Testis (tissue), 2 donors: ENCODE measurements at regions not wholly inside any gene's neighbourhood (a gene's known extent, or its start where the extent isn't known, plus 50 kb on each side); places are given as distances from the start of the nearest gene placed in this dataset.

ENCODE experiments used
- DNase-seq: peaks from one replicate; pipeline ENCODE4 v3.0.0-alpha.2; 2019
- H3K27ac ChIP-seq, 2 donors: fragments of 200-600 bp; sonication (generic); one replicate each; pipeline ENCODE4 v1.5.1; 2019
- H3K27me3 ChIP-seq: fragments of 200-600 bp; sonication (generic); one replicate; pipeline ENCODE4 v1.5.1; 2019
- H3K36me3 ChIP-seq: fragments of 200-600 bp; sonication (generic); one replicate; pipeline ENCODE4 v1.5.1; 2017; ENCODE audit warnings: low read depth; ENCODE audit errors: missing control alignments
- H3K4me1 ChIP-seq: fragments of 200-600 bp; sonication (generic); one replicate; pipeline ENCODE4 v1.5.1; 2019
- H3K4me3 ChIP-seq, 2 donors: fragments of 200-600 bp; sonication (generic); one replicate each; pipeline ENCODE4 v1.5.1; 2017 to 2019
- H3K9me3 ChIP-seq: fragments of 200-600 bp; sonication (generic); one replicate; pipeline ENCODE4 v1.5.1; 2017
- CTCF ChIP-seq, 3 experiments: fragments of 450-650 bp in 2 of 3; fragments of 200-600 bp in 1 of 3; sonication (generic) in 1 of 3; IDR thresholded peaks; one replicate each; pipeline ENCODE4 v1.5.1; 2016 to 2019; ENCODE audit warnings: antibody characterized with exemption in 3 of 3, mild to moderate bottlenecking in 2 of 3, moderate library complexity in 1 of 3
- POLR2A ChIP-seq: fragments of 450-650 bp; IDR thresholded peaks from one replicate; pipeline ENCODE4 v1.6.1; 2017; ENCODE audit warnings: antibody characterized with exemption, mild to moderate bottlenecking, moderate library complexity
- WGBS, 2 donors: methylation state at CpG; one replicate each; pipeline ENCODE4 v1.1.5; 2018; 5-methylcytosine and 5-hydroxymethylcytosine counted together
- intact Hi-C: fragments of 100-400 bp; cut with DNase I; formaldehyde crosslinking; loops from one replicate; pipeline ENCODE4 v1.15.1; 2023; ENCODE audit warnings: low total_unique reads

DNA sequence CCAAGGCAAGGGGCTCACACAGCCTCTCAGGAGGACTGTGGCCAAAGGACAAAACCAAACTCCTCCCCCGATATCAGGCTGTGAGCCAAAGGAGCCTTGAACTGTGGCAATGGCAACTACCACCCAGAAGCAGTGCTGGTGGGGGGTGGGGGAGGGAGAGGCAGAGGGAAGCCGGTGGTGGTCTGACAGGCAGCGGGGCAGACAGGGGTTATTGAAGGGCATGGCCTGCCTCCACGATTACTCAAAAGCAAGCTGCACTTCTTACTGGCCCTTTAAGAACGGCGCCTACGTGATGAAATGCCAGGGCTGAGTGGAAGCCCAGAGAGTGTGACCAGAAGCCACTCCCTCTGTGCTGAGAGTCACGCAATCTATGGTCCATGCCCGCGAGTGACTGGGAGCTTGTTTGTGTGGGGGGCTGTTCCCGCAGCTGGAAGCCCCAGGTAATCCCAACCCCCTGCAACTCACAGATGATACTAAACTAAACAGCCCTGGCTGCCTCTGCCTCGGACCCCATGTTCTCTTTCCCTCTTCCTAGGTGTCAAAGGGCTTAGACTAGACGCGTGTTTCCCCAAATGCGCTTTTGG is 128.2 kb upstream of the CXCR4 start:
- 48% methylated on average over 11 to 15 of the region's 15 CpGs for WGBS, 2 donors
- H3K36me3 ChIP-seq = no peaks in the 10 kb centered on the region
- no peaks in the 10 kb centered on the region for H3K9me3 ChIP-seq
- H3K27me3 ChIP-seq = no peaks in the 10 kb centered on the region
- peaks cover 17% of the 10 kb centered on the region for H3K4me1 ChIP-seq
- no peak overlapping the region for H3K27ac ChIP-seq
- intact Hi-C loops = no loop called here
- H3K4me3 ChIP-seq = no peak overlapping the region
- DNase-seq = peak; percentile 74
- TF ChIP-seq CTCF (IDR thresholded peaks at IDR 0.05) (no peak), POLR2A (no peak)

DNA sequence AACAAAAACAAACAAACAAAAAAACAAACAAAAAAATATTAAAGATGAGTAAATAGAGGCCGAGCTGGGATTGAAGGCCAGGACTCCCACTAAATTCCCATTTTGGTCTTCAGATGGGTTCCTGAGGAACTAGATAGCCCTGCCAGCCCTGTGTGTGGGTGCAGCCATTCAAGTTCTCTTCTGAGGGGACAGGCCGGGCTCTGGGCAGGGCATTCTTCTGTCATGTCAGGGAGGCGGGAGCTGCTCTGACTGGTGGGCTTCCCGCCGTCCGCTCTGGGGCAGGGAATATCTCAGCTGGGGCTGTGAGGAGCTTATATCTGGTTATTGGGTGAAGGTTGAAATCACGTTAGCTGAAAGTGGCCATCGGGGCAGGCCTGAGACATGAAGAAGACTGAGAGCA is 127.3 kb upstream of the CXCR4 start:
- no peaks in the 10 kb centered on the region for H3K9me3 ChIP-seq
- H3K36me3 ChIP-seq = no peaks in the 10 kb centered on the region
- 86 to 94% methylated on average over 8 of the region's 8 CpGs for WGBS, 2 donors
- DNase-seq = no peak
- intact Hi-C loops = no loop called here
- no peak overlapping the region for H3K27ac ChIP-seq
- H3K4me3 ChIP-seq = no peak overlapping the region
- peaks cover 14% of the 10 kb centered on the region for H3K4me1 ChIP-seq
- no peaks in the 10 kb centered on the region for H3K27me3 ChIP-seq
- TF ChIP-seq POLR2A (no peak), CTCF (IDR thresholded peaks at IDR 0.05) (no peak)

- Histone ChIP-seq H3K4me3 (no peak overlapping the region), H3K9me3 (no peaks in the 10 kb centered on the region), H3K27me3 (no peaks in the 10 kb centered on the region), H3K4me1 (peaks cover 14% of the 10 kb centered on the region), H3K27ac (no peak overlapping the region), H3K36me3 (no peaks in the 10 kb centered on the region)
- intact Hi-C loops = no loop called here
- 60 to 72% methylated on average over 2 of the region's 2 CpGs for WGBS, 2 donors
- no peak for DNase-seq
- TF ChIP-seq CTCF (IDR thresholded peaks at IDR 0.05) (no peak), POLR2A (no peak)
These were observed 126.6 kb upstream of the CXCR4 start for GRCh38 chr2:136244536-136244885.

DNA sequence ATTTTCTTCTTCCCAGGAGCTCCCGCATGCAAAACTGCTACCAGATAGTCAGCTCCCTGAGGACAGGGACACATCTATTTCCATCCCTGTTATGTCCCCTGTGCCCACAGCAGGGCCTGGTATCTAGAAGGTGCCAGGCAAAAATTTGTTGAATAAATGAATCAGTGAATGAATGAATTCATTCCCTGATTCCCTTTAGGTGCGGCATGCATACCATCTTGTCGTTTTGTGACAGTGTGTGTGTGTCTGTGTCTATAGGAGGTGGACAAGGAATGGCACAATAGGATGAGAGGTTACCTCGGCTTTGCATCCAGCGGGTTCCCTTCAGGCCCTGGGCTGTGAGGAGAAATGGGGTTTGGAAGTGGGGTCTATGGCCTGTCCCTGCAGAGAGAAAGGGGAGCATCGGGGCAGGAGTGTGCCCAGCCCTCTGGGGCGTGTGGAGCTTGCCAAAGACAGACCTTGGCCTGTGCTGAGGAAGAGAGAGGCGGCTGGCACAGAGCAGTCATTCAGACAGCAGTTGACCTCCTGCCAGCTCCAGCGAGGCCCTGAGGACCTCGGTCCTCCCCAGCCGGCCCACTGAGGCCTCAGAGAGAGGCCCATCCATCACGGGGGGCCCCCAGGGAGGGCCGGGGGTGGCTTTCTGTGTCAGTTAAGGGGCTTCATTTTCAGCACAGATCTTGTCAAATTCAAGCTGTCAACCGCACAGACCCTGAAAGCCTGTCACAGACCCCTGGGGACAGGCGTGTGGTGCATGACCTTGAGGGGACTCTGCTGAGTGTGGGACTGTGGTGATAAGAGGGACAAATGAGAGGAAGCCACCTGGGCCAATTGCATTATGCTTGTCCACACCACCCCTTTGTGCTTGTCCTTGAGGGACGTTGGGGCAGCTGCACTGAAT is 125.9 kb upstream of the CXCR4 start:
- H3K27ac ChIP-seq = no peak overlapping the region
- WGBS, 2 donors = 72 to 78% methylated on average over 10 to 16 of the region's 16 CpGs
- TF ChIP-seq POLR2A = no peak
- TF ChIP-seq CTCF (IDR thresholded peaks at IDR 0.05) = no peak
- peaks cover 14% of the 10 kb centered on the region for H3K4me1 ChIP-seq
- H3K9me3 ChIP-seq = no peaks in the 10 kb centered on the region
- H3K27me3 ChIP-seq = no peaks in the 10 kb centered on the region
- no peak overlapping the region for H3K4me3 ChIP-seq
- intact Hi-C loops = no loop called here
- H3K36me3 ChIP-seq = no peaks in the 10 kb centered on the region
- DNase-seq = peak; percentile 80
